Stimulated activated CD4-positive, alpha-beta T cell treated with anti-CD3 and anti-CD28 coated beads, Interleukin-15, amount 100 ng/mL, for 1 hour (primary cell): ENCODE measurements at regions not wholly inside any gene's neighbourhood (a gene's known extent, or its start where the extent isn't known, plus 50 kb on each side); places are given as distances from the start of the nearest gene placed in this dataset.
"Not testable (repeated sequence)": the region's sequence is repeated elsewhere in the genome, so short reads cannot be mapped to it uniquely, and the experiment has no call there.

Source experiments
- DNase-seq, 2 donors: peaks; one replicate each; pipeline ENCODE4 v3.0.0-alpha.2; 2020; ENCODE audit warnings: low read depth in 1 of 2, low spot score in 1 of 2

DNA sequence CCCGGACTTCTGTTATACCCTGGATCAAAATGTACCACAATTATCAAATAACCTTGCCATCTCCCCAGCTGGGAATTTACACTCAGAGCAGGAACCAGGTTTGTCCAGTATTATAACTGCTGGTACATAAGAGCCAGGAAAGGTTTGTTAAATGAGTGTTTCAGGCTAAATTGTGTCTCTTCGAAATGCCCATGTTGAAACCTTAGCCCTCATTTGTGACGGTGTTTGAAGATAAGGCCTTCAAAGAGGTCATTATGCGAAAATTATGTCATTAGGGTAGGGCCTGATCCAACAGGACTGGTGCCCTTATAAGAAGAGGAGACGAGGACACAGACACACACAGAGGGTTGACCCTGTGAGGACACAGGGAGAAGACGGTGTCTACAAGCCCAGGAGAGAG lies 73.5 kb upstream of the DHRSX start:
- DNase-seq, result no peak

DNA sequence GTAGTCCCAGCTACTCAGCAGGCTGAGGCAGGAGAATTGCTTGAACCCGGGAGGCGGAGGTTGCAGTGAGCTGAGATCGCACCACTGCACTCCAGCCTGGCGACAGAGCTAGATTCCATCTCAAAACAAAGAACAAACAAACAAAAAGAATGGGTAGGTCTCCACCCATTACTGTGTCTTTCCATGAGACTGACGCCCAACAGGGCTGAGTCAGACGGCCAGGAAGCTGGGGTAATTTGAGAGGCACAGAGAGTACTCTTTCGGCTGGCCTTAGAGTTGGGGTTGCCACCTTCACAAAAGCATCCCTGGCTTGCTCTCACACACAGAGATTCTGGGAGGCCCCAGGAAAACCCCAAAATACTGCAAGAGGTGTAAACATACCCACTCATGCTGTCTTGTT lies 72.0 kb upstream of the DHRSX start:
- DNase-seq, result no peak

DNA sequence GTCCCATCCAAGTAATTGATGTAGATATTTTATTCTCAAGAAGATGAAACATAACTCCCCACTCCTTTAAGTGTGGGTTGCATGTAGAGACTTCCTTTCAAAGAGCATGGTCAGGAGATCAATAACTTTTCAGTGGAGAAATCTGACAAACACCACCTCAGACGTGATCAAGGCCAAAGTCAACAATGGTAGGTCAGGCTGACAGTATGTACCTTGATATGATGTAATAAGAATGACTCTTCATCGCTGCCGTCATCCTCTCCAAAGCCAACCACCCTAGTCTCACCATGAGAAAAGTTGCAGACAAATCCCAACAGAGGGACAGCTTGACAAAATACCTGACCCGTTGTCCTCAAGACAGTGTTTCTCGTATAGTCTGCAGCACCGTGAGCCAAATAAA lies 67.3 kb upstream of the DHRSX start:
- no peak for DNase-seq

DNA sequence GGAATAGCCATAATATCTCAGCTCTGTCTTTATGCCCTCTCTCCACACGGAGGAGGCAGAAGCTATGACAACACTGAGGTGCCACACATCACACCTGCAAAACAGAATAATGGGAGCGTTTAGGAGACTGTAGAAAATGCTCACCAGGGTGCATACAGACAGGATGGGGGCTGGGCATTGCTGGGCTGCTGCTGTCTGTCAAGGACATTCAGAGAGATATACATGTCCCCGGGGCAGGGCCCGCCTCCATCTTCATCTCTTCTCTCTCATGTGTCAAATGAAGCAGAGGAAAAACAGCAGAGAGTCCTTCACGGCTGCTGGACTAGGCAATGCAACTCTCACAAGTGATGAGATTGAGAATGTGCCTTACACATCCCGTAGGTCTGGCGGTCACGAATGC lies 65.3 kb upstream of the DHRSX start:
- no peak for DNase-seq

DNA sequence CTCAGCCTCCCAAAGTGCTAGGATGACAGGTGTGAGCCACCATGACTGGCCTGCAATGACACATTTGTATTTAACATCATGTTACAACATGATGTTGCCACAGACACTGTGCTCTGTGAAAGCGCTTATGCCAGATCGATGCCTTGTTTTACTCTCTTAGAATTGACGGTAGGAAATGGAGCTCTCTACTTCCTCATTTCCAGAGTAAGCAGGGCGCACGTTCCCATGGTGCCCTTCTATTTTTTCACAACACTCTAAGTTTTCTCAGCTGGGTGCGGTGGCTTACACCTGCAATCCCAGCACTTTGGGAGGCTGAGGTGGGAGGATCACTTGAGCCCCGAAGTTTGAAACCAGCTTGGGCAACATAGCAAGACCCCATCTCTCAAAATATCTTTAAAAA lies 60.7 kb upstream of the DHRSX start:
- DNase-seq, result no peak

DNA sequence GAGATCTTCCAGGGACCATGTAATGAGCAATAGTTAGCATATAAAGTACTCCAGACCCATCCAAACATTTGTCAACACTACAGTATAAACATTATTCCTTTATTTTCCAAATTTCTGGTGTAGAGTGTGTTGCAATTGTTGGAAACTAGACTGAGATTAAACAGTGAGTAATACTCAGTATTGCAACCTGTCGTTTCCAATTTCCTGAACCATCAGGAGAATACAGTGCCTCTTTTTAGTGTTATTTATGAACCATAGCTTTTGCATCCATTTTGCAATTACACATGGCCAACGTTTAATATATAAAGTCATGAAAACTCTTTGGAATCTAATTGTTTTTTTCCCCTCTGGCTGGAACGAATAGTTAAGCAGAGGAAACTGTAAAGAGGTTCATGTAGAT lies 58.3 kb upstream of the DHRSX start:
- DNase-seq, result no peak

DNA sequence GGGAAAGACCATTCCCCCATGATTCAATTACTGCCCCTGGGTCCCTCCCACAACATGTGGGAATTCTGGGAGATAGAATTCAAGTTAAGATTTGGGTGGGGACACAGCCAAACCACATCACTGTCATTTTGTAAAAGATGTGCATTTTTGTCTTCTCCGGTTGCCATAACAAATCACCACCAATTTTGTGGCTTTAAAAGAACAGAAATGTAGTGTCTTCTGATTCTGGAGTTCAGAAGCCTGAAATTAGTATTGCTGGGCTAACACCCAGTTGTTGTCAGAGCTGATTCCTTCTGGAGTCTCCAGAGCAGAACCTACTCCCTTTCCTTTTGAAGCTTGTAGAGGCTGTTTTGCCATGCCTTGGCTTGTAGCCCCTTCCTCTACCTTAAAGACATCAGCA lies 54.1 kb upstream of the DHRSX start:
- no peak for DNase-seq

DNA sequence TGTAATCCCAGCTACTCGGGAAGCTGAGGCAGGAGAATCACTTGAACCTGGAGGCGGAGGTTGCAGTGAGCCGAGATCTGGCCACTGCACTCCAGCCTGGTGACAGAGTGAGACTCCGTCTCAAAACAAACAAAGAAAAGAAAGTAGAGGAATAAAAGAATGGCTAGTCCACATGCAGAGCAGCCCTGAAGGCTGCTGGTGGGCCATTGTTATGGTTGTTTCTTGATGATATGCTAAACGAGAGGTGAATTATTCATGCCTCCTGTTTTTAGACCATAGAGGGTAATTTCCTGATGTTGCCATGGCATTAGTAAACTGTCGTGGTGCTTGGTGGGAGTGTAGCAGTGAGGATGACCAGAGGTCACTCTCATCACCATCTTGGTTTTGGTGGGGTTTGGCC lies 53.3 kb upstream of the DHRSX start:
- not testable (repeated sequence) for DNase-seq

DNA sequence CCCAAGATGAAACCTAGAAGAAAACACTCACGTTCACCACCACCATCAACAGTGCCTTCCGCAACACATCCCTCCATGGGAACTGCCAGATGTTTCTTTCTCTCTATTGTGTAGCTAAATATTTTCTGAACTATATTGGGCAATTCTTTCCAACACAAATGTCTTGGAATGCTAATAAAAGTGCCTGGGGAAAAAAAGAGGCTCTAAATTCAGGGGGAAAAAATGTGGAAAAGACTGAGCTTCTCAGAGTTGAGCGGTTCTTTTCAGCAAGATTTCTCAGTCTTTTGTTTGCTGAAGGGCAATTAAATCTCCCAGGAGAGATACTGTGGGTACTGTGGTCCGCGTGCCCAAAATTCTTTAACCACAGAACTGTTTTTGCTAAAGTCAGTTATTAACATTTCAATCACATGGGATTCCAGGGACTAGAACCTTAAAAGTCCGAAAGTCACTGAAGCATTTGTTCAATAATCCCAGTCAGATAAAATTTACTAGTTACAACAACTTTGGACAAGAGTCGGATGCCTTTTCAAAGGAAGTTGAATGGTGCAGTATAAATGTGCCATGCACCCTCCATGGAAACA lies 51.9 kb upstream of the DHRSX start:
- no peak for DNase-seq

DNA sequence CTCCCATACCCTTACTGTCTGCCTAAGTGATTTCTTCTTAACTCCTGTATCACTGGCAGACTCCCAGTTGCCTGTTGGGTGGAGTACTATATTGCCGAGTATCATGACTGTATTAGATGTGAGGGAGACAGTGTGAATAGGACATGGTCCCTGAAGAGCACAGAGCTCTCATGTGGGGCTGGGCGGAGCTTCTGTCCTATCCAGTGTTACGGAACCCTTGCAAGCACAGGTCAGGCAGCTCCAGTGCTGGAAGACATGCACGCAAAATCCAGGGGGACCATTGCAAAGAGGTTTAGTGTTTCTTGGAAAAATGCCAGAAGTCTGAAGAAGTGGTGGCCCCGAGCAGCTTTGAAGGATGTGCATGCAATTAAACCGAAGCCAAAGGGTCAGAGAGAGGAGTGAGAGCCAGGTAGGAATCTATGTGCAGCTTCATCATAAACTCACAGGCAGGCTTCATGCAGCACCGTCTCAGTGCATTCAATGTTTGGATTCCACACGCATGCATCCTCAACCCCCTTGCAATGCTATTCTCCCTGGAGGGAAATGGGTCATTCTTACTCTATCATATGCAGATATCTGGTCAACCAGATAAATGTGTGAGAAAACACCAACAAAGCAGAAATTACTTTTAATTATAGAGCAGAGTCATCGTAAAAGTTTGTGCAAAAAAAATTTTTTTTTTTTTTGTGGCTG lies 49.7 kb upstream of the DHRSX start:
- DNase-seq, result no peak
